NCI-H2196 (cell line): ENCODE measurements at regions not wholly inside any gene's neighbourhood (a gene's known extent, or its start where the extent isn't known, plus 50 kb on each side); places are given as distances from the start of the nearest gene placed in this dataset.
"Not testable (repeated sequence)": the region's sequence is repeated elsewhere in the genome, so short reads cannot be mapped to it uniquely, and the experiment has no call there.

ENCODE experiments used
- DNase-seq: peaks from one replicate; lab custom pipeline; 2025; ENCODE audit not compliant: unreplicated experiment; lab: John Stamatoyannopoulos, UW

DNA sequence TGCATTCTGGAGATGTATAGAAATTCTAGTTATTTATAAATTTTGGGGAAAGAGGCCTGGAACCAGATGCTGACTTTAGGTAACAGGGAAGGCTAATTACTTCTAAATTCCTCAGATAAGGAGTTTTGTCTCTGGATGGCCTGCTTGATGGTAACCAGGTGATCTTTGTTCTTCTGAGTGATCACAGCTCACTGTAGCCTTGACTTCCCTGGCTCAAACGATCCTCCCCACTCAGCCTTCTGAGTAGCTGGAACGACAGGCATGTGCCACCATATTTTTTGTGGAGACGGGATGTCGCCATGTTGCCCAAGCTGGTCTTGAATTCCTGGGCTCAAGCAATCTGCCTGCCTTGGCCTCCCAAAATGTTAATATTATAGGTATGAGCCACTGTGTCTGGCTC is 54.4 kb upstream of the MSH6 start:
- DNase-seq: no peak

GRCh38 chr2:47727956-47728355 is 55.0 kb upstream of the MSH6 start:
- DNase-seq: no peak

DNA sequence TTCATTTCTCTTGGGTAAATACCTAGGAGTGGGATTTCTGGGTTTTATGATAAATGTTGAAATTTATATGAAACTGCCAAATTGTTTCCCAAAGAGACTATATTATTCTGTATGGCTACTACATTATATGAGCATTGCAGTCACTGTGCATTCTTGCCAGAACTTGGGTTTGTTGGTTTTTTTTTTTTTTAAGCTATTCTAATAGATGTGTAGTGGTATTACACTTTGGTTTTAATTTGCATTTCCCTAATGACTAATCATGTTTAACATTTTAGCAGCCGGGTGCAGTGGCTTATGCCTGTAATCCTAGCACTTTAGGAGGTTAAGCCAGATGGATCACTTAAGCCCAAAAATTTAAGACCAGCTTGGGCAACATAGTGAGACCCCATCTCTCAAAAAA is 56.0 kb upstream of the MSH6 start:
- not testable (repeated sequence) for DNase-seq

- no peak for DNase-seq
These were observed 57.1 kb upstream of the MSH6 start for GRCh38 chr2:47725808-47726207.

DNA sequence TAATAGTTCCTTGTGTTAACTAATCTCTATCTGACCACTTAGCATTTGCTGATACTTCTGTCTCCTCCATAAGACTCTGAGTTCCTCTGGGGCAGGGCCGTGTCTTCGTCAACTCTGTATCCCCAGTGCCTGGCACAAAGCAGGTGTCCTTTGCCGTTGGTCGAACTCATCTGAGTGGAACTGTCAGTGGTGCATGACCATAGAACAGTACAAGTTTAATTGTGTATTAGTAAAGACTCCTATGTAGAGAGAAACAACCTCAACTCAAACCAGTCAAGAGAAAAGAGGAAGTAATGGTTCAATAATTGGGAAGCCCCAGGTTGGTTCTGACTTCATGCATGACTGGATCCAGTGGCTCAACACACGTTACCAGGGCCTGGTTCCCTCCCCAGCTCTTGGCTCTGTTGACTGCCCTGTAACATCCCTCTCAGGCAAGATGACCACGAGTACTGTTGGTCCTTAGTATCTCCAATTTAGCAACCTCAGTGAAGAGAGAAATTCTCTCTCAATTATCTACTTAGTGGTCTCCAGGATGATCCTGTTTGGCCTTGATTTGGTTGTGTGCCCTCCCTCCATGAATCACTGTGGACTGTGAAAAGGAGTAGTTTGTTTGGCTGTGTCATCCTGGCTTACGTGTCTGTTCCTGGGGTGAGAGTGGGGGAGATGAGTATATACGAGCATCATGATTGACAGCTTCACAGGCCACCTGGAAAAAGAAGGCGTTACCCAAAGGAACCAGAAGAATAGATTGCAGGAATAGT is 58.5 kb upstream of the MSH6 start:
- no peak for DNase-seq

DNA sequence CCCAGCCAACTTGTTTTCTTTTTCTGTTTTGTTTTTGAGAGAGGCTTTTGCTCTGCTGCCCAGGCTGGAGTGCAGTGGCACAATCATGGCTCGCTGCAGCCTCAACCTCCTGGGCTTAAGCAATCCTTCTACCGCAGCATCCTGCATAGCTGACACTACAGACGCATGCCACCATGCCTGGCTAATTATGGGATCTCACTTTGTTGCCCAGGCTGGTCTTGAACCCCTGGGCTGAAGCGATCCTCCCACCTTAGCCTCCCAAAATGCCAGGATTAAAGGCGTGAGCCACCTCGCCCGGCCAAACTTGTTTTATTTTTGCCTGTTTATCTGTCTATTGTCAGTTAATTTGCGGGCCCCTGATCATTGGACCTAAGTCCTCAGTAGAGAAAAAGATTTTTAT is 61.6 kb upstream of the MSH6 start:
- DNase-seq: no peak

GRCh38 chr2:47720559-47720958 is 62.4 kb upstream of the MSH6 start:
- DNase-seq: no peak

DNA sequence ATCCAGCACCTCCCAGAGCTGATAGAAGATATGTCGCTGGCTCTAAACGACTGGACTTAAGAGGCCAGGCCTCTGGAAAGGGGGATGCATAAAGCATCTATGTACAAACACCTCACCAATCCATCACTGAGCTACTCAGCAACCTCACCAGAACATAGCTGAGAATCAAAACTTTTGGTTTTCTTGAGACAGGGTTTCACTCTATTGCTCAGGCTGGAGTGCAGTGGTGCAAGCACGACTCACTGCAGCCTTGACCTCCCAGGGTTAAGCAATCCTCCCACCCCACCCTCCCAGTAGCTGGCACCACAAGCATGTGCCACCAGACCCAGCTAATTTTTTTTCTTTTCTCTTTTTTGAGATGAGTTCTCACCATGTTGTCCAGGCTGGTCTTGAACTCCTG is 62.9 kb upstream of the MSH6 start:
- no peak for DNase-seq

- no peak for DNase-seq
These were observed 63.8 kb upstream of the MSH6 start for GRCh38 chr2:47719099-47719498.

DNA sequence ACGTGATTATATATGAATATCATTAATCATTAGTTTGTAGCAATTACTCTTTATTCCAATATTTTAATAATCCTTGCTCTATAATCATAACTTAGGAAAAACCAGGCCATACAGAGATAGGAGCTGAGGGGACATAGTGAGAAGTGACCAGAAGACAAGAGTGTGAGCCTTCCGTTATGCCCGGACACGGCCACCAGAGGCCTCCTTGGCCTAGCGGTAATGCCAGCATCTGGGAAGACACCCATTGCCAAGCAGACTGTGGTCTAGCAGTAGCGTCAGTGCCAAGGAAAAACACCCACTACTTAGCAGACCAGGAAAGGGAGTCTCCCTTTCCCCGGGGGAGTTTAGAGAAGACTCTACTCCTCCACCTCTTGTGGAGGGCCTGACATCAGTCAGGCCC is 66.6 kb upstream of the MSH6 start:
- not testable (repeated sequence) for DNase-seq

GRCh38 chr2:47715552-47715951 is 67.4 kb upstream of the MSH6 start:
- no peak for DNase-seq

DNA sequence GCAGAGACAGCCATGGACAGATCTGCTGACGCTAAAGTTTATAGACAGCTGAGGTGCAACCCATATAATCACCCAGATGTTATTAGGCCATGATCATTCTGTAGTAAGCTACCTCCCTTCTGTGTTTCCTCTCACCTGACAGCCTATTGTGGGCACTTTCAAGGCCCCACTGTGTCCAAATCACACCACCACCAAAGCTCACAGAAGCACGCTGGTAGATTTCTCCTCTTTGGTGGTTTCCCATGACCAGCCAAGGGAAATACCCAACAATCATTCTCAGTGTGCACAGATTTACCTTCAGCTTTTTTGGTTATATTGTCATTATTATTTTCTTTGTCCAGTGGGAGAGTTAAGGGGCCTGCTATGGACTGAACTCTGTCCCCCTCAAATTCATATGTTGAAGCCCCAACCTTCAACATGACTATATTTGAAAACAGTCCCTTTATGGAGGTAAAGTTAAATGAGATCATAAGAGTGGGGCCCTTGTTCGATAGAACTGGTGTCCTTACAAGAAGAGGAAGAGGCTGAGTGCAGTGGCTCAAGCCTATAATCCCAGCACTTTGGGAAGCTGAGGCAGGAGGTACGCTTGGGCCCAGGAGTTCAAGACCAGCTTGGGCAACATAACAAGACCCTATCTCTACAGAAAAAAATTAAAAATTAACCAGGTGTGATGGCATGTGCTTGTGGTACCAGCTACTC is 74.0 kb upstream of the MSH6 start:
- no peak for DNase-seq

DNA sequence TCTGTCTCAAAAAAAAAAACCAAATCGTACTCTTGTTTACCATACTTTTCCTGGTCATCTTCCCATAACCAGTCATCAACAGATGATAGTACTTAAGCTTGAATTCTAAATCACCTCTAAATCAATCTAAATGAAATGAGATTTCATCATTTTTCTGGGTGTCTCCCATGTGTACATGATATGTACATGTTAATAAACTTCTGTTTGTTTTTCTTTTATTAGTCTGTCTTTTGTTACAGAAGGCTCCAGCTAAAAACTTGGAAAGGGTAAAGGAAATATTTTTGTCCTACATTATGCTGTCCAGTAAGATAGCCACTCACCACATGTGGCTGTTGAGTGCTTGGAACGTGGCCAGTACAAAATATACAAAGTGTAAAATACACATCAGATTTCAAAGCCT is 78.7 kb upstream of the MSH6 start:
- DNase-seq: no peak

- DNase-seq: no peak
These were observed 83.3 kb upstream of the MSH6 start for GRCh38 chr2:47699533-47700215.

- DNase-seq: not testable (repeated sequence)
These were observed 84.4 kb upstream of the MSH6 start for GRCh38 chr2:47698436-47698972.

GRCh38 chr2:47697681-47698435 is 85.1 kb upstream of the MSH6 start:
- DNase-seq: not testable (repeated sequence)

DNA sequence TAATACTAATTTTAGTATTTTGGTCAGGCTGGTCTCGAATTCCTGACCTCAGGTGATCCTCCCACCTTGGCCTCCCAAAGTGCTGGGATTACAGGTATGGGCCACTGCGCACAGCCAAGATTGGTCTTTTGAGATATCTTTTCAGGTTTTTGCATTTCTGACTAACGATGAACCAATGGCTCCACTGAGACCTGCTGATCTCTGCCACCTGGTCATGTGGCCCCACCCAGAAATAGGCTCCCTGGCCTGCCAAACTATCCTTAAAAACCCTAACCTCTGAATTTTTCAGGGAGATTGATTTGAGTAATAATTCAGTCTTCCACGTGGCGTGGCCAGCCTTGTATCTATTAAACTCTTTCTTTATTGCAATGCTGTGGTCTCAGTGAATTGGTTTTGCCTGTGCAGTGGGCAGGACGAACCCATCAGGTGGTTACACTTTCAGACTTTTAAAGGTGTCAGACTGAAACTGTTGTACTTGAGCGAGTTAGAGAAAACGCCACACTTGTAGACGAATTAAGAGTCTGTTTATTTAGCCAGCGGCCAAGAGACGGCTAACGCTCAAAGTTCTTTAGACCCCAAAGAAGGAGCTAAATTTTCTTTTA is 85.8 kb upstream of the MSH6 start:
- DNase-seq: no peak

DNA sequence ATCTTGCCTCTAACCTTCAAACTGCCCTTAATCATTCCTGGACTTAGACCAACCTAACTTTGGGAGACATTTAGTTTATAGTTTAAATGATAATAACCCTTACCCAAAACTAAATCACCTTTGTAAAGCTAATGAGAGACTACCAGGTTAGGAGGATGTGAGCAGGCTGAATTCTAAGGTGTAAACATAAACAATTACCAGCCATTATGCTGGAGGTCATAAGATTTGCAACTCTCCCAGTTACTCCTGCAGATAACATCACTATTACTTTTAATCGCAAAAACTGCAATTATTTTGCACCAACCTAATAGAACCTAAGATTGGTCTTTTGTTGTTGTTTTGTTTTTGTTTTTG is 86.5 kb upstream of the MSH6 start:
- DNase-seq: no peak

DNA sequence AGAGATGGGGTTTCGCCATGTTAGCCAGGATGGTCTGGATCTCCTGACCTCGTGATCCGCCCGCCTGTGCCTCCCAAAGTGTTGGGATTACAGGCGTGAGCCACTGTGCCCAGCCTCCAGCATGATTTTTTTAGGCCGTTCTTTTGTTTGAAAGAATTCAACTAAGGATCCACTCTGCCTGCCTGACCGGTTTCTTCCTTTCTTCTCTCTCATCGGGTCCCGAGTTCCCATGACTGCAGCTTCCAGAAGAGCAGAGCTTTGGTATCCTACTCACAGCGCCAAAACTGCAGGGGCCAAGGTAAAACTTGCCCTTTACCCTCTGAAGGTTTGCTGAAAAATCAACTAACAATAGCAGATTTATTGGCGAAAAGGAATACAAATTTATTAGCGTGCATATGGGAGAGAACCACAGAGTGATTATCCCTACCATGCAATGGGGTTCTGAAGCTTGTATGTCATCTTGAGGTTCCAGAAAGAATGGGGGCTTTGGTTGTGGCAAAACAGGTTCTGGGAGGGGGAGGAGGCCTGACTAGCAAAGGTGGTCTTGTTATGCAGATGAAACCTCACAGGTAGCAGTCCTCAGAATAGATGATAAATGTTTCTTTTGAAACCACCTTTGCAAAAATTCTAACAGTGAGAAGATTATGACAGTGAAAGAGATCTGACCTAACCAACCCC is 87.0 kb upstream of the MSH6 start:
- DNase-seq: no peak

DNA sequence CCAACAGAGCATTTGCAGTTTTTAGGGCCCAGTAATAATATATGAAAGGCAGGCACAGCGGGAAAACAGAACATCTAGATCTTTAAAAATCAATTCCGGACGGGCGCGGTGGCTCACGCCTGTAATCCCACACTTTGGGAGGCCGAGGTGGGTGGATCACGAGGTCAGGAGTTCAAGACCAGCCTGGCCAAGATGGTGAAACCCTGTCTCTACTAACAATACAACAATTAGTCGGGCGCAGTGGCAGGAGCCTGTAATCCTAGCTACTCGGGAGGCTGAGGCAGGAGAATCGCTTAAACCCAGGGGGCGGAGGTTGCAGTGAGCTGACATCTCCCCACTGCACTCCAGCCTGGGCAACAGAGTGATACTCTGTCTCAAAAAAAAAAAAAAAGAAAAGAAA is 88.5 kb upstream of the MSH6 start:
- not testable (repeated sequence) for DNase-seq
